SK-N-SH (cell line): ENCODE measurements at regions not wholly inside any gene's neighbourhood (a gene's known extent, or its start where the extent isn't known, plus 50 kb on each side); places are given as distances from the start of the nearest gene placed in this dataset.

Source experiments
- CTCF ChIA-PET: fragments of 300-600, 350-600 bp; formaldehyde crosslinking; extraction: SDS; loops from one replicate; lab custom pipeline; 2021; lab: Yijun Ruan, JAX
- POLR2A ChIA-PET: fragments of 350-600 bp; sonication (Branson Sonifier 250); formaldehyde crosslinking; extraction: SDS; loops from one replicate; lab custom pipeline; 2020; ENCODE audit warnings: antibody characterized with exemption, inconsistent platforms; lab: Yijun Ruan, JAX
- DNase-seq: peaks from one replicate; pipeline ENCODE4 v3.0.0; 2012
- H2AFZ ChIP-seq: fragments of 200-600 bp; sonication (generic); 2 replicates; pipeline ENCODE4 v1.8.1; 2016; ENCODE audit warnings: antibody characterized with exemption, mild to moderate bottlenecking, low read depth
- H3F3A ChIP-seq: fragments of 200-600 bp; sonication (generic); replicated peaks from 2 replicates; pipeline ENCODE3; 2016; ENCODE audit warnings: antibody characterized with exemption, mild to moderate bottlenecking; ENCODE audit not compliant: insufficient read depth
- H3K27ac ChIP-seq, 2 experiments: fragments of 200-500 bp in 1 of 2; fragments of 200-600 bp in 1 of 2; sonication (Bioruptor generic) in 1 of 2; sonication (generic), shearing (Covaris generic) in 1 of 2; 2 replicates each; pipeline versions ENCODE4 v1.5.1 to v1.6.1; 2014 to 2016; ENCODE audit warnings: low read depth in 2 of 2, inconsistent platforms in 1 of 2, low read length in 1 of 2, mild to moderate bottlenecking in 1 of 2, mixed read lengths in 1 of 2
- H3K27me3 ChIP-seq: fragments of 200-600 bp; sonication (generic), shearing (Covaris generic); 2 replicates; pipeline ENCODE4 v1.6.1; 2016; ENCODE audit warnings: mixed run types; ENCODE audit not compliant: insufficient read depth
- H3K36me3 ChIP-seq, 2 experiments: fragments of 200-500 bp in 1 of 2; fragments of 200-600 bp in 1 of 2; sonication (Bioruptor generic) in 1 of 2; sonication (generic) in 1 of 2; replicated peaks in 1 of 2; 2 replicates each; pipeline versions ENCODE3 to v1.5.1; 2014 to 2016; ENCODE audit warnings: low read length in 1 of 2, mild to moderate bottlenecking in 1 of 2; ENCODE audit not compliant: insufficient read depth in 2 of 2, control insufficient read depth in 1 of 2
- H3K4me1 ChIP-seq, 2 experiments: fragments of 200-500 bp in 1 of 2; fragments of 200-600 bp in 1 of 2; sonication (Bioruptor generic) in 1 of 2; sonication (generic), shearing (Covaris generic) in 1 of 2; 2 replicates each; pipeline versions ENCODE4 v1.5.1 to v1.6.1; 2014 to 2016; ENCODE audit warnings: low read depth in 1 of 2, low read length in 1 of 2, mixed run types in 1 of 2; ENCODE audit not compliant: insufficient read depth in 2 of 2, control insufficient read depth in 1 of 2
- H3K4me2 ChIP-seq: fragments of 200-600 bp; sonication (generic), shearing (Covaris generic); 2 replicates; pipeline ENCODE4 v1.6.1; 2017; ENCODE audit warnings: mixed run types
- H3K4me3 ChIP-seq, 2 experiments: fragments of 200-500 bp in 1 of 2; fragments of 200-600 bp in 1 of 2; sonication (Bioruptor generic) in 1 of 2; sonication (generic), shearing (Covaris generic) in 1 of 2; 2 replicates each; pipeline versions ENCODE4 v1.5.1 to v1.8.1; 2014 to 2016; ENCODE audit warnings: low read depth in 2 of 2, inconsistent platforms in 1 of 2, low read length in 1 of 2, mild to moderate bottlenecking in 1 of 2, mixed read lengths in 1 of 2, moderate library complexity in 1 of 2
- H3K79me2 ChIP-seq: fragments of 200-600 bp; sonication (generic); 2 replicates; pipeline ENCODE4 v1.8.1; 2017; ENCODE audit warnings: mild to moderate bottlenecking; ENCODE audit not compliant: insufficient read depth
- H3K9ac ChIP-seq: fragments of 200-600 bp; sonication (generic); 2 replicates; pipeline ENCODE4 v1.6.1; 2017; ENCODE audit warnings: mixed run types
- H3K9me2 ChIP-seq: fragments of 200-600 bp; sonication (generic); 2 replicates; pipeline ENCODE4 v1.6.1; 2017; ENCODE audit warnings: mixed run types
- H3K9me3 ChIP-seq: fragments of 200-600 bp; sonication (generic); 2 replicates; pipeline ENCODE4 v1.6.1; 2017; ENCODE audit warnings: mixed run types, mild to moderate bottlenecking, moderate library complexity
- H4K20me1 ChIP-seq: fragments of 200-600 bp; sonication (generic); 2 replicates; pipeline ENCODE4 v1.6.1; 2017; ENCODE audit warnings: mild to moderate bottlenecking, mixed run types; ENCODE audit not compliant: insufficient read depth
- ELF1 ChIP-seq: IDR thresholded peaks from 2 replicates; pipeline ENCODE4 v1.4.0; 2012
- EP300 ChIP-seq, 2 experiments: IDR thresholded peaks; 2 replicates each; pipeline versions ENCODE4 v1.4.0 to v1.6.1; 2012; ENCODE audit warnings: borderline replicate concordance in 1 of 2, low read depth in 1 of 2, low read length in 1 of 2
- FOSL2 ChIP-seq: IDR thresholded peaks from 2 replicates; pipeline ENCODE4 v1.4.0; 2012; ENCODE audit warnings: low read depth, mild to moderate bottlenecking, moderate library complexity, borderline replicate concordance
- FOXJ3 ChIP-seq: sonication (generic); formaldehyde crosslinking; IDR thresholded peaks from 2 replicates; pipeline ENCODE4 v1.5.1; 2020; ENCODE audit warnings: mild to moderate bottlenecking, missing genetic modification reagents
- IRF3 ChIP-seq: fragments of 150-350 bp; IDR thresholded peaks from 2 replicates; pipeline ENCODE4 v1.6.1; 2016; ENCODE audit warnings: mild to moderate bottlenecking, low read depth, low read length
- JUND ChIP-seq: IDR thresholded peaks from 2 replicates; pipeline ENCODE4 v1.4.0; 2012
- MXI1 ChIP-seq: IDR thresholded peaks from 2 replicates; pipeline ENCODE4 v1.6.1; 2012; ENCODE audit warnings: mild to moderate bottlenecking, low read depth, low read length, improper control_type of control experiment
- NFIC ChIP-seq: IDR thresholded peaks from 2 replicates; pipeline ENCODE4 v1.4.0; 2012; ENCODE audit warnings: borderline replicate concordance
- NRF1 ChIP-seq: IDR thresholded peaks from 2 replicates; pipeline ENCODE4 v1.6.1; 2012; ENCODE audit warnings: low read depth, mild to moderate bottlenecking, low read length
- PBX3 ChIP-seq: IDR thresholded peaks from 2 replicates; pipeline ENCODE4; 2012
- RAD21 ChIP-seq: IDR thresholded peaks from 2 replicates; pipeline ENCODE4 v1.6.1; 2012; ENCODE audit warnings: mild to moderate bottlenecking, low read length
- RCOR1 ChIP-seq: fragments of 150-350 bp; IDR thresholded peaks from 2 replicates; pipeline ENCODE4 v1.6.1; 2017; ENCODE audit warnings: antibody characterized with exemption, low read length
- REST ChIP-seq: IDR thresholded peaks from 2 replicates; pipeline ENCODE4 v1.6.1; 2012; ENCODE audit warnings: mild to moderate bottlenecking, low read depth, low read length, moderate library complexity
- RFX5 ChIP-seq: IDR thresholded peaks from 2 replicates; pipeline ENCODE4 v1.6.1; 2012; ENCODE audit warnings: mild to moderate bottlenecking, improper control_type of control experiment, low read length
- RXRA ChIP-seq: IDR thresholded peaks from 2 replicates; pipeline ENCODE4 v1.4.0; 2012; ENCODE audit warnings: low read depth, mild to moderate bottlenecking, borderline replicate concordance
- SIN3A ChIP-seq: IDR thresholded peaks from 2 replicates; pipeline ENCODE4 v1.6.1; 2012; ENCODE audit warnings: low read depth, mild to moderate bottlenecking, low read length, moderate library complexity, borderline replicate concordance
- TAF1 ChIP-seq: IDR thresholded peaks from 2 replicates; pipeline ENCODE4 v1.6.1; 2012; ENCODE audit warnings: low read depth, mild to moderate bottlenecking, low read length, moderate library complexity, borderline replicate concordance
- TEAD4 ChIP-seq: IDR thresholded peaks from 2 replicates; pipeline ENCODE4 v1.4.0; 2012; ENCODE audit warnings: mild to moderate bottlenecking, borderline replicate concordance; ENCODE audit not compliant: insufficient read depth
- USF2 ChIP-seq: fragments of 150-350 bp; IDR thresholded peaks from 2 replicates; pipeline ENCODE4 v1.6.1; 2017; ENCODE audit warnings: antibody characterized with exemption, low read length, low read depth, borderline replicate concordance
- YY1 ChIP-seq: IDR thresholded peaks from 2 replicates; pipeline ENCODE4 v1.4.0; 2012; ENCODE audit warnings: low read depth, mild to moderate bottlenecking
- WGBS: methylation state at CpG from one replicate; pipeline ENCODE4 v1.1.6; 2017; ENCODE audit warnings: low lambda C conversion rate; 5-methylcytosine and 5-hydroxymethylcytosine counted together
- TF ChIP-seq, protein P1 (sequence below): IDR thresholded peaks from 2 replicates; pipeline ENCODE4 v1.4.0; 2012; ENCODE audit warnings: low read depth, borderline replicate concordance

- Histone ChIP-seq H3K9me2 (no peaks in the 10 kb centered on the region), H4K20me1 (no peaks in the 10 kb centered on the region), H3K4me2 (no peak overlapping the region), H3F3A (peaks cover 28% of the 10 kb centered on the region), H2AFZ (no peak overlapping the region), H3K27me3 (no peaks in the 10 kb centered on the region), H3K27ac (no peak overlapping the region), H3K4me3 (no peak overlapping the region), H3K9me3 (no peaks in the 10 kb centered on the region), H3K79me2 (no peaks in the 10 kb centered on the region), H3K9ac (no peak overlapping the region), H3K4me1 (peaks cover 26 to 48% of the 10 kb centered on the region in 2 experiments; a peak in 3 of 4 replicates), H3K36me3 (no peaks in the 10 kb centered on the region)
- DNase-seq, result no peak
- ChIA-PET POLR2A (no interaction called here), CTCF (interaction anchor here (1.0 kb wide), 1 partner anchor 136 kb away, joined by 3 read pairs; no protein-coding TSS in a partner anchor)
- WGBS, result 94% methylated on average over 8 of the region's 11 CpGs
- TF ChIP-seq RFX5, result no peak
- TF ChIP-seq IRF3, result no peak
- TF ChIP-seq NFIC, result no peak
- TF ChIP-seq ELF1, result no peak
- TF ChIP-seq TAF1, result no peak
- TF ChIP-seq FOXJ3 (CRISPR knock-in tag), result no peak
- TF ChIP-seq SIN3A, result no peak
- no peak for TF ChIP-seq PBX3
- TF ChIP-seq FOSL2, result no peak
- TF ChIP-seq EP300 (IDR thresholded peaks at IDR 0.05; ENCODE audit: borderline replicate concordance in 1 of 2, low read depth in 1 of 2, low read length in 1 of 2), result no peak
- TF ChIP-seq RXRA, result no peak
- no peak for TF ChIP-seq NRF1
- TF ChIP-seq USF2, result no peak
- TF ChIP-seq, protein P1, sequence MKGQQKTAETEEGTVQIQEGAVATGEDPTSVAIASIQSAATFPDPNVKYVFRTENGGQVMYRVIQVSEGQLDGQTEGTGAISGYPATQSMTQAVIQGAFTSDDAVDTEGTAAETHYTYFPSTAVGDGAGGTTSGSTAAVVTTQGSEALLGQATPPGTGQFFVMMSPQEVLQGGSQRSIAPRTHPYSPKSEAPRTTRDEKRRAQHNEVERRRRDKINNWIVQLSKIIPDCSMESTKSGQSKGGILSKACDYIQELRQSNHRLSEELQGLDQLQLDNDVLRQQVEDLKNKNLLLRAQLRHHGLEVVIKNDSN, result no peak
These were observed 81.3 kb upstream of the ZNF469 start for GRCh38 chr16:88301431-88301830.

- H3K27ac ChIP-seq, result no peak overlapping the region; a peak in 1 of 4 replicates
- H4K20me1 ChIP-seq, result no peaks in the 10 kb centered on the region
- no peak for DNase-seq
- H2AFZ ChIP-seq, result no peak overlapping the region
- H3K4me1 ChIP-seq, result peaks cover 29 to 47% of the 10 kb centered on the region in 2 experiments; a peak in 3 of 4 replicates
- H3K27me3 ChIP-seq, result no peaks in the 10 kb centered on the region
- no peak overlapping the region for H3K4me3 ChIP-seq
- no peaks in the 10 kb centered on the region for H3K9me3 ChIP-seq
- 82% methylated on average over 12 of the region's 12 CpGs for WGBS
- POLR2A ChIA-PET, result no interaction called here
- CTCF ChIA-PET, result interaction anchor here (1.0 kb wide), 1 partner anchor 136 kb away, joined by 3 read pairs; no protein-coding TSS in a partner anchor
- no peaks in the 10 kb centered on the region for H3K9me2 ChIP-seq
- peaks cover 33% of the 10 kb centered on the region for H3F3A ChIP-seq
- H3K9ac ChIP-seq, result no peak overlapping the region
- H3K4me2 ChIP-seq, result no peak overlapping the region
- H3K79me2 ChIP-seq, result no peaks in the 10 kb centered on the region
- H3K36me3 ChIP-seq, result no peaks in the 10 kb centered on the region
- TF ChIP-seq EP300 (IDR thresholded peaks at IDR 0.05; ENCODE audit: borderline replicate concordance in 1 of 2, low read depth in 1 of 2, low read length in 1 of 2) (no peak), TEAD4 (no peak), RAD21 (no peak), JUND (no peak), SIN3A (no peak), YY1 (no peak), MXI1 (no peak), RCOR1 (no peak), REST (no peak)
These were observed 80.9 kb upstream of the ZNF469 start for GRCh38 chr16:88301886-88302285.
